GM12891 (cell line): ENCODE measurements at regions not wholly inside any gene's neighbourhood (a gene's known extent, or its start where the extent isn't known, plus 50 kb on each side); places are given as distances from the start of the nearest gene placed in this dataset.

ENCODE experiments used
- PAX5 ChIP-seq: IDR thresholded peaks from 2 replicates; pipeline ENCODE4 v1.6.1; 2011; ENCODE audit warnings: low read length, moderate library complexity, mild to moderate bottlenecking; ENCODE audit not compliant: insufficient read depth, severe bottlenecking
- POLR2A ChIP-seq: IDR thresholded peaks from 2 replicates; pipeline ENCODE4 v1.6.1; 2011; ENCODE audit warnings: low read depth, low read length, control low read depth
- POLR2AphosphoS5 ChIP-seq: IDR thresholded peaks from 2 replicates; pipeline ENCODE4 v1.6.1; 2011; ENCODE audit warnings: low read depth, low read length, control low read depth
- SPI1 ChIP-seq: IDR thresholded peaks from 2 replicates; pipeline ENCODE4 v1.6.1; 2011; ENCODE audit warnings: low read depth, low read length, control low read depth
- TAF1 ChIP-seq: IDR thresholded peaks from 2 replicates; pipeline ENCODE4 v1.6.1; 2011; ENCODE audit warnings: low read depth, low read length, control low read depth

DNA sequence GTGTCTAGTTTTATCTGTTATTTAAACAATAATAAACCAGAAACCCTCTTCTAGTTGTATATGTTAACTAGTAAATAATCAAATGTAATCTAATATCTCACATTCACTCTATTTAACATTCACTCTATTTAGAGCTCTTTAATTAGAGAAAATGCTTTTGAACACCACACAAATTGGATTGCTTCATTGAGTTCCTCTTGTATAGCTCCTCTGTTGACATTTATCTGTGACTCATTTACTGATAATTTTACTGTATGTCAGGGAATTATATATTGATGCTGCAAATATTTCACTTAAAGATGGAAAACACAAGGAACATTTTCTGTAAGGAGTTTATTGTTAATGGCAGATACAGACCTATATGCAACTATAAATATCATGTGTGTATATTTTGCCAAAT, 594.6 kb downstream of the COL12A1 start:
- TF ChIP-seq POLR2AphosphoS5 (no peak), POLR2A (no peak), TAF1 (no peak), SPI1 (no peak), PAX5 (no peak)
